ENCODE measurements at regions not wholly inside any gene's neighbourhood (a gene's known extent, or its start where the extent isn't known, plus 50 kb on each side); places are given as distances from the start of the nearest gene placed in this dataset.

DNA sequence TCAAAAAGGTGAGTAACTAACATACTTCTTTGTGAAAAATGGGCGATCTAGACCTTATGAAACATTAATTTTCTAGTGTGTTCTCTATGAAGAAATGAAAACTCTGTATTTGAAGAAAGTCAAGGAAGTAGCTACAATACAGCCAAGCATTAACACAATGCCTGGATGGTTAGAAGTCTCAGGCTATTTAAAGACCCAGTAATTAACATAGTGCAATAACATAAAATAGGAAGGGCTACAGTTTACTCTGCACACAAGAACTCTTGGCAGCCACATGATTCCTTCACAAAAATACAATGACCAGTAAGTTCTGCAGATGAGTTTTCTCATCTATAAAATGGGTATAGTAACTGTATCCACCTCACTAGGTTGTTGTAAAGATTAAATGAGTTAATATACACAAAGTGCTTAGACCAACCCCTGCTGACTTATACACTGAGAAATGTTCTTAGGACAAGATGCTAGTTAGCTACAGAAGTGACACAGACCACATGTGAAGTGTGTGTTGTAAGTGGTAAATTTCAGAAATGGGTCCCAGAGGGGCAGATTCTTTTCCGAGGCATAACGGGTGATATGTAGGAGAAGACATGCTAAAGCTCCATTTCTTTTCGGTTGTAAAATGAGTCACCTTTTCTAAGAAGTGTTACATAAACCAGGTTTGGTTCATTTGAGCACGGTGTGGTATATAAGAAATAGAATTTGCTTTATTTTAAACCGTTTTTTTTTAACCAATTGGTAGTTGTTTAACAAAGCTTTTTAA lies 61.8 kb downstream of the CXCR4 start:
- no peak overlapping the region for H3K27ac ChIP-seq
- no peaks in the 10 kb centered on the region for H3K27me3 ChIP-seq (ENCODE audit: insufficient read depth, low read depth)
- H4K20me1 ChIP-seq (ENCODE audit: insufficient read depth): no peaks in the 10 kb centered on the region
- intact Hi-C loops (cut with micrococcal nuclease; ENCODE audit: unreplicated experiment): no loop called here
- no TSS peak for BruUV-seq (replicated peaks)
- H3K36me3 ChIP-seq (ENCODE audit: low read depth): no peaks in the 10 kb centered on the region
- H3K4me3 ChIP-seq: no peak overlapping the region
- no peaks in the 10 kb centered on the region for H3K9me3 ChIP-seq (ENCODE audit: insufficient read depth, low read depth)
- DNase-seq: no peak
- H3K4me2 ChIP-seq: no peak overlapping the region
- H3K9me2 ChIP-seq (ENCODE audit: insufficient read depth): no peaks in the 10 kb centered on the region
- no peaks in the 10 kb centered on the region for H3K4me1 ChIP-seq (replicated peaks; ENCODE audit: insufficient read depth)
- ChIA-PET POLR2A (ENCODE audit: unreplicated experiment) (no interaction called here), CTCF (no interaction called here)
- no peaks in the 10 kb centered on the region for H3K79me2 ChIP-seq (ENCODE audit: low read depth)
- no peaks in the 10 kb centered on the region for H3F3A ChIP-seq (ENCODE audit: insufficient read depth, low read depth)
- TF ChIP-seq, protein P1, sequence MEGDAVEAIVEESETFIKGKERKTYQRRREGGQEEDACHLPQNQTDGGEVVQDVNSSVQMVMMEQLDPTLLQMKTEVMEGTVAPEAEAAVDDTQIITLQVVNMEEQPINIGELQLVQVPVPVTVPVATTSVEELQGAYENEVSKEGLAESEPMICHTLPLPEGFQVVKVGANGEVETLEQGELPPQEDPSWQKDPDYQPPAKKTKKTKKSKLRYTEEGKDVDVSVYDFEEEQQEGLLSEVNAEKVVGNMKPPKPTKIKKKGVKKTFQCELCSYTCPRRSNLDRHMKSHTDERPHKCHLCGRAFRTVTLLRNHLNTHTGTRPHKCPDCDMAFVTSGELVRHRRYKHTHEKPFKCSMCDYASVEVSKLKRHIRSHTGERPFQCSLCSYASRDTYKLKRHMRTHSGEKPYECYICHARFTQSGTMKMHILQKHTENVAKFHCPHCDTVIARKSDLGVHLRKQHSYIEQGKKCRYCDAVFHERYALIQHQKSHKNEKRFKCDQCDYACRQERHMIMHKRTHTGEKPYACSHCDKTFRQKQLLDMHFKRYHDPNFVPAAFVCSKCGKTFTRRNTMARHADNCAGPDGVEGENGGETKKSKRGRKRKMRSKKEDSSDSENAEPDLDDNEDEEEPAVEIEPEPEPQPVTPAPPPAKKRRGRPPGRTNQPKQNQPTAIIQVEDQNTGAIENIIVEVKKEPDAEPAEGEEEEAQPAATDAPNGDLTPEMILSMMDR (conservative IDR thresholded peaks at IDR 0.05): no peak
- no peak for TF ChIP-seq EZH2 (IDR thresholded peaks at IDR 0.05; ENCODE audit: low read depth)
- H2AFZ ChIP-seq: no peak overlapping the region

DNA sequence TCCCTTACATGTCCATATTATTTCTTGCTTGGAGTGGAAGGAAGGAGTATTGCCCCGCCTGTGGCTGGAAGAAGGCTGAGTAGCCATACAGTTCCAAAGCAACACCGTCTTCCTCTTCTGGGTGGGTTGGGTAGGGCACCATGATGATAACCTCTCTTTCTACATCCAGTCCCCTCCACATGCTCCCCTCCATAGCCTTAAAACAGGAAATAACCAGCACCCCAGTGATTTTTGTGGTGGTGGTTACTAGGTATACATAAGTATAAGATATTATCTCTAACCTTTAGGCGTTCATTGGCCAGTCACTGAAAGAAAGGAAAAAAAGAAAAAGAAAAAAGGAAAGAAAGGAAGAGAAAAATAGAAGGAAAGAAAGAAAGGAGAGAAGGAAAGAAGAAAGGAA lies 63.1 kb downstream of the CXCR4 start:
- CTCF ChIA-PET: no interaction called here
- intact Hi-C loops (cut with micrococcal nuclease; ENCODE audit: unreplicated experiment): no loop called here
- no TSS peak for BruUV-seq (replicated peaks)

DNA sequence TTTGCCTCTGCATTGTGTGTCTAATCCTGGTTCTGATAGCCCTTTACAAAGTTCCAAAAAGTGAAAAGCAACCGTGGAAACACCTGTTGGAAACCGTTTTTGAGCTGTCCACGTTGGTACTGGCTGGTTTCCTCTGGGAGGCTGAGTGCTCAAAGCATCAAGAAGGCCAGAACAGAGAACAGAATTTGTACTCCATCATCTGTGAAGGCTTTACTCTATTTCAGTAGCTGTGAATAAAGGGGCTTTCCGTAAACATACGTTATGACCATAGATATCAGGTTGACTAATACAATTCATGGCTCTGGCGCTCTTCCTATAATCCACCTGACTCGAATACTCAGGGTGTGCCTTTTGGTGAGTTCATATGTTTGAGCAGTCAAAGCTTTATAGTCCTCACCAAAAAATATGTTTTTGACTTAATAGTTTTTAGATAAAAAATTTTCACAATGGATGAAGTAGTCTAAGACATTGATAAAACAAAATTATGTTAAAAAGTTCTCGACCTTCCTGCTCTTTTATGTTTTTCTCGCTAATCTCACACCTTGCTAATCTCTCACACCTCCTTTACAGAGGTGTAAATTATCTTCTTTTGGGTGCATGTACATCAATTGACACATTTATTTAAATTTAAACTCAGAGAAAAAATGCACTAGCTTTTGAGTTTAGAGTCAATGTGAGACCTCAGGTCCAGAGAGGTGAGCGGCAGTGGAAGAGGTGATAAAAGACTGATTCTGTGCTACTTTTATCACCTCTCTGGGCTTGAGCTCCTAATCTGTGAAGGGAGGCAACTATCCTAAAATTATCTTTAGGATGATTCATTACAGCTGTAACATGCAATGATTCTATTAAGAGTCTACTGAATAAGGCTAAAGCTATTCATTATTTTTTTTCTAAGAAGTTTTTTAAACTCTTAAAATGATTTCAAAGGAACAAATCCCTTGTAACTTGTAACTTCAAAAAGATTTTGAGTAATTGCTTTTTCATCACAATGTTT lies 65.3 kb downstream of the CXCR4 start:
- Histone ChIP-seq H3K4me3 (no peak overlapping the region), H4K20me1 (ENCODE audit: insufficient read depth) (no peaks in the 10 kb centered on the region), H3K27ac (no peak overlapping the region), H3K27me3 (ENCODE audit: insufficient read depth, low read depth) (no peaks in the 10 kb centered on the region), H3K9me3 (ENCODE audit: insufficient read depth, low read depth) (no peaks in the 10 kb centered on the region), H3K4me1 (replicated peaks; ENCODE audit: insufficient read depth) (no peaks in the 10 kb centered on the region), H3K4me2 (no peak overlapping the region), H3K79me2 (ENCODE audit: low read depth) (no peaks in the 10 kb centered on the region), H3K36me3 (ENCODE audit: low read depth) (no peaks in the 10 kb centered on the region), H2AFZ (no peak overlapping the region), H3K9me2 (ENCODE audit: insufficient read depth) (no peaks in the 10 kb centered on the region), H3F3A (ENCODE audit: insufficient read depth, low read depth) (no peaks in the 10 kb centered on the region)
- POLR2A ChIA-PET (ENCODE audit: unreplicated experiment): no interaction called here
- intact Hi-C loops (cut with micrococcal nuclease; ENCODE audit: unreplicated experiment): no loop called here
- BruUV-seq (replicated peaks): no TSS peak
- DNase-seq: no peak
- TF ChIP-seq, protein P1 (conservative IDR thresholded peaks at IDR 0.05): no peak
- TF ChIP-seq EZH2 (IDR thresholded peaks at IDR 0.05; ENCODE audit: low read depth): no peak
- CTCF ChIA-PET: no interaction called here

More for the DNA sequence above, 63.1 kb downstream of the CXCR4 start:
- H3K4me2 ChIP-seq: no peak overlapping the region
- no peaks in the 10 kb centered on the region for H3K36me3 ChIP-seq (ENCODE audit: low read depth)
- H4K20me1 ChIP-seq (ENCODE audit: insufficient read depth): no peaks in the 10 kb centered on the region
- no peak overlapping the region for H3K27ac ChIP-seq
- H3K9me2 ChIP-seq (ENCODE audit: insufficient read depth): no peaks in the 10 kb centered on the region
- no peaks in the 10 kb centered on the region for H3K4me1 ChIP-seq (replicated peaks; ENCODE audit: insufficient read depth)
- H3K27me3 ChIP-seq (ENCODE audit: insufficient read depth, low read depth): no peaks in the 10 kb centered on the region
- H3K4me3 ChIP-seq: no peak overlapping the region
- POLR2A ChIA-PET (ENCODE audit: unreplicated experiment): no interaction called here
- no peaks in the 10 kb centered on the region for H3K9me3 ChIP-seq (ENCODE audit: insufficient read depth, low read depth)
- TF ChIP-seq, protein P1 (conservative IDR thresholded peaks at IDR 0.05): no peak
- TF ChIP-seq EZH2 (IDR thresholded peaks at IDR 0.05; ENCODE audit: low read depth): no peak
- H3K79me2 ChIP-seq (ENCODE audit: low read depth): no peaks in the 10 kb centered on the region
- DNase-seq: no peak
- H2AFZ ChIP-seq: no peak overlapping the region
- no peaks in the 10 kb centered on the region for H3F3A ChIP-seq (ENCODE audit: insufficient read depth, low read depth)

Measured in PC-9 (cell line).